HCT116 (cell line): ENCODE measurements at regions not wholly inside any gene's neighbourhood (a gene's known extent, or its start where the extent isn't known, plus 50 kb on each side); places are given as distances from the start of the nearest gene placed in this dataset.

Source experiments
- ATAC-seq: fragments of 200-7000 bp; cut with Tn5 transposase; 2 replicates; pipeline ENCODE4 v1.9.1; 2020; ENCODE audit warnings: mild to moderate bottlenecking, moderate library complexity
- BruUV-seq: library from RNA; stranded (reverse); fragments of 400-500 nt; replicated peaks from 2 replicates; lab custom pipeline; 2021; lab: Mats Ljungman, UMichigan
- CTCF ChIA-PET: fragments of 300-600 bp; sonication (Branson Sonifier 250); formaldehyde crosslinking; loops from one replicate; lab custom pipeline; 2021; ENCODE audit warnings: antibody characterized with exemption; lab: Charles Lee
- POLR2A ChIA-PET: fragments of 300-600, 350-600 bp; sonication (Branson Sonifier 250); formaldehyde crosslinking; loops from one replicate; lab custom pipeline; 2021; ENCODE audit warnings: antibody characterized with exemption; lab: Charles Lee
- RAD21 ChIA-PET, 2 experiments: fragments of 300-600 bp; sonication (Branson Sonifier 250); formaldehyde crosslinking; loops; one replicate each; lab custom pipeline; 2023; ENCODE audit warnings: low total read pairs in 2 of 2; ENCODE audit not compliant: uncharacterized antibody in 2 of 2, unreplicated experiment in 2 of 2, low non-redundant PET in 1 of 2; lab: Charles Lee
- DNase-seq: peaks from one replicate; pipeline ENCODE4 v3.0.0-alpha.2; 2010; ENCODE audit warnings: low read depth, low spot score
- H2AFZ ChIP-seq: fragments of 200-600 bp; shearing (Covaris generic), sonication (generic); 2 replicates; pipeline ENCODE4 v1.6.1; 2017; ENCODE audit warnings: low read depth, mixed run types, mixed read lengths, antibody characterized with exemption, low read length; ENCODE audit not compliant: poor library complexity, severe bottlenecking
- H3K27ac ChIP-seq: 2 replicates; pipeline ENCODE4 v1.5.1; 2012; ENCODE audit warnings: low read depth, low read length
- H3K27me3 ChIP-seq: fragments of 200-600 bp; sonication (generic); 2 replicates; pipeline ENCODE4 v1.6.1; 2016; ENCODE audit warnings: mixed run types, low read length, mixed read lengths; ENCODE audit not compliant: insufficient read depth
- H3K36me3 ChIP-seq, 2 experiments: fragments of 200-500 bp in 1 of 2; fragments of 200-600 bp in 1 of 2; sonication (Bioruptor generic) in 1 of 2; sonication (generic) in 1 of 2; 2 replicates each; pipeline versions ENCODE4 v1.5.1 to v1.6.1; 2014 to 2016; ENCODE audit warnings: low read length in 2 of 2, inconsistent platforms in 1 of 2, mixed read lengths in 1 of 2, mixed run types in 1 of 2; ENCODE audit not compliant: insufficient read depth in 2 of 2, control insufficient read depth in 1 of 2
- H3K4me1 ChIP-seq, 2 experiments: fragments of 200-600 bp in 1 of 2; sonication (generic) in 1 of 2; 2 replicates each; pipeline versions ENCODE4 v1.5.1 to v1.6.1; 2012 to 2017; ENCODE audit warnings: low read length in 2 of 2, inconsistent platforms in 1 of 2, mild to moderate bottlenecking in 1 of 2, mixed read lengths in 1 of 2, mixed run types in 1 of 2, moderate library complexity in 1 of 2; ENCODE audit not compliant: insufficient read depth in 2 of 2, control insufficient read depth in 1 of 2
- H3K4me2 ChIP-seq: fragments of 200-600 bp; sonication (generic); 2 replicates; pipeline ENCODE4 v1.6.1; 2017; ENCODE audit warnings: mixed run types, low read length, mixed read lengths
- H3K4me3 ChIP-seq, 2 experiments: fragments of 200-600 bp in 1 of 2; sonication (generic) in 1 of 2; replicated peaks in 1 of 2; 2 replicates each; pipeline ENCODE4 v1.5.1; 2011 to 2016; ENCODE audit warnings: low read length in 2 of 2, control low read depth in 1 of 2, low read depth in 1 of 2, mild to moderate bottlenecking in 1 of 2, mixed read lengths in 1 of 2, mixed run types in 1 of 2
- H3K79me2 ChIP-seq: fragments of 200-600 bp; sonication (generic); 2 replicates; pipeline ENCODE4 v1.6.1; 2017; ENCODE audit warnings: mild to moderate bottlenecking, mixed run types, low read length, moderate library complexity, mixed read lengths; ENCODE audit not compliant: insufficient read depth
- H3K9ac ChIP-seq: fragments of 200-600 bp; sonication (generic); 2 replicates; pipeline ENCODE4 v1.6.1; 2016; ENCODE audit warnings: low read length, mixed read lengths
- H3K9me2 ChIP-seq: fragments of 200-600 bp; sonication (generic), shearing (Covaris generic); 2 replicates; pipeline ENCODE4 v1.6.1; 2017; ENCODE audit warnings: mixed run types, mild to moderate bottlenecking, moderate library complexity; ENCODE audit not compliant: insufficient read depth
- H3K9me3 ChIP-seq, 2 experiments: fragments of 200-500 bp in 1 of 2; fragments of 200-600 bp in 1 of 2; sonication (Bioruptor generic) in 1 of 2; sonication (generic) in 1 of 2; 2 replicates each; pipeline ENCODE4 v1.6.1; 2014 to 2017; ENCODE audit warnings: low read length in 2 of 2, mixed read lengths in 2 of 2, inconsistent platforms in 1 of 2, low read depth in 1 of 2, mild to moderate bottlenecking in 1 of 2, mixed run types in 1 of 2, moderate library complexity in 1 of 2; ENCODE audit not compliant: control insufficient read depth in 1 of 2, insufficient read depth in 1 of 2
- H4K20me1 ChIP-seq: fragments of 200-600 bp; sonication (generic), shearing (Covaris generic); 2 replicates; pipeline ENCODE4 v1.6.1; 2017; ENCODE audit warnings: mixed run types, mild to moderate bottlenecking, moderate library complexity; ENCODE audit not compliant: insufficient read depth
- ATF3 ChIP-seq: IDR thresholded peaks from 2 replicates; pipeline ENCODE4 v1.6.1; 2012
- CTCF ChIP-seq, 3 experiments: fragments of 200-600 bp in 1 of 3; sonication (generic) in 1 of 3; IDR thresholded peaks in 2 of 3; conservative IDR thresholded peaks in 1 of 3; 2 replicates each; pipeline ENCODE4 v1.5.1; 2012 to 2017; ENCODE audit warnings: low read depth in 2 of 3, low read length in 2 of 3, antibody characterized with exemption in 1 of 3, borderline replicate concordance in 1 of 3, control low read depth in 1 of 3, mild to moderate bottlenecking in 1 of 3, mixed read lengths in 1 of 3, mixed run types in 1 of 3, moderate library complexity in 1 of 3; ENCODE audit not compliant: insufficient read depth in 1 of 3
- EGR1 ChIP-seq: IDR thresholded peaks from 2 replicates; pipeline ENCODE4 v1.6.1; 2012; ENCODE audit warnings: low read depth
- EZH2 ChIP-seq: fragments of 200-600 bp; sonication (generic); IDR thresholded peaks from 2 replicates; pipeline ENCODE4 v1.6.1; 2017; ENCODE audit warnings: antibody characterized with exemption, mixed run types
- FOSL1 ChIP-seq: IDR thresholded peaks from 2 replicates; pipeline ENCODE4 v1.6.1; 2012; ENCODE audit warnings: low read depth
- YY1 ChIP-seq: IDR thresholded peaks from 2 replicates; pipeline ENCODE4 v1.6.1; 2011; ENCODE audit warnings: low read length, low read depth, moderate library complexity, mild to moderate bottlenecking; ENCODE audit not compliant: insufficient replicate concordance; ENCODE audit errors: extremely low read depth
- ZBTB33 ChIP-seq: IDR thresholded peaks from 2 replicates; pipeline ENCODE4 v1.6.1; 2011; ENCODE audit warnings: mild to moderate bottlenecking, low read length, moderate library complexity; ENCODE audit not compliant: insufficient replicate concordance; ENCODE audit errors: extremely low read depth
- ZFX ChIP-seq: fragments of 450-650 bp; IDR thresholded peaks from 2 replicates; pipeline ENCODE4 v1.6.1; 2017
- intact Hi-C: fragments of 100-400 bp; cut with micrococcal nuclease; formaldehyde crosslinking; loops from 2 replicates; pipeline ENCODE4 v1.10.0; 2022

- Histone ChIP-seq H3K36me3 (no peaks in the 10 kb centered on the region), H4K20me1 (no peaks in the 10 kb centered on the region; the same call in 1 of the 2 replicates), H3K27me3 (no peaks in the 10 kb centered on the region), H2AFZ (no peak overlapping the region), H3K4me2 (no peak overlapping the region), H3K4me3 (no peak overlapping the region), H3K79me2 (no peaks in the 10 kb centered on the region), H3K27ac (no peak overlapping the region), H3K9ac (no peak overlapping the region), H3K9me2 (no peaks in the 10 kb centered on the region), H3K4me1 (no peaks in the 10 kb centered on the region), H3K9me3 (no peaks in the 10 kb centered on the region)
- ChIA-PET POLR2A (no interaction called here), RAD21 (no interaction called here), CTCF (no interaction called here)
- DNase-seq (no peak), ATAC-seq (no peak)
- no TSS peak for BruUV-seq
- intact Hi-C loops: no loop called here
- no peak for TF ChIP-seq ZBTB33
- no peak for TF ChIP-seq EZH2
- no peak for TF ChIP-seq FOSL1
- no peak for TF ChIP-seq ATF3
- no peak for TF ChIP-seq YY1
- TF ChIP-seq EGR1: no peak
- TF ChIP-seq CTCF (IDR thresholded peaks at IDR 0.05 in 2 of 3, conservative IDR thresholded peaks at IDR 0.05 in 1 of 3; ENCODE audit: borderline replicate concordance in 1 of 3, insufficient read depth in 1 of 3, low read depth in 2 of 3, low read length in 2 of 3): no peak
- no peak for TF ChIP-seq ZFX
Measured at GRCh38 chr3:25056803-25057351, 371.2 kb upstream of the RARB start.
